ENCODE measurements at regions not wholly inside any gene's neighbourhood (a gene's known extent, or its start where the extent isn't known, plus 50 kb on each side); places are given as distances from the start of the nearest gene placed in this dataset.

GRCh38 chr16:85369060-85369459 is 244.1 kb upstream of the GSE1 start:
- no peak for TF ChIP-seq CTCF (IDR thresholded peaks at IDR 0.05)
- TF ChIP-seq POLR2AphosphoS5 (IDR thresholded peaks at IDR 0.05; ENCODE audit: insufficient read depth in 1 of 2, low read depth in 1 of 2) = no peak
- TF ChIP-seq POLR2A (IDR thresholded peaks at IDR 0.05) = no peak

All from vagina (tissue), 2 donors.